D721Med (cell line): ENCODE measurements at regions not wholly inside any gene's neighbourhood (a gene's known extent, or its start where the extent isn't known, plus 50 kb on each side); places are given as distances from the start of the nearest gene placed in this dataset.
"Not testable (repeated sequence)": the region's sequence is repeated elsewhere in the genome, so short reads cannot be mapped to it uniquely, and the experiment has no call there.

ENCODE experiments used
- DNase-seq: peaks from one replicate; pipeline ENCODE4 v3.0.0; 2011; ENCODE audit warnings: low spot score; ENCODE audit not compliant: insufficient read length
- FAIRE-seq: peaks from 2 replicates; lab custom pipeline; 2011; peaks lifted over from hg19 to GRCh38; lab: Jason Lieb, UNC
- TF ChIP-seq, protein P1 (sequence below): IDR thresholded peaks from 2 replicates; pipeline ENCODE4 v1.5.1; 2012; ENCODE audit warnings: mild to moderate bottlenecking, control low read depth; ENCODE audit not compliant: insufficient read depth; ENCODE audit errors: missing control alignments

DNA sequence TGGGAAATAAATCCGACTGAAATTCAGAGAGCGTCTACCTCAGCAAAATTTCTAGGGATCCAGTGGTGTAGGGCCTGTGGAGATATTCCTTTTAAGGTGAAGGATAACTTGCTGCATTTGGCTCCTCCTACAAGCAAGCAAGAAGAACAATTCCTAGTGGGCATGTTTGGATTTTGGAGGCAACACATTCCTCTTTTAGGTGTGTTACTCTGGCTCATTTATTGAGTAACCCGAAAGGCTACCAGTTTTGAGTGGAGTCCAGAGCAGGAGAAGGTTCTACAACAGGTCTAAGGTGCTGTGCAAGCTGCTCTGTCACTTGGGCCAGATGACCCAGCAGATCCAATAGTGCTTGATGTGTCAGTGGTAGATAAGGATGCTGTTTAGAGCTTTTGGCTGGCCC lies 862.4 kb upstream of the CDH9 start:
- no peak for DNase-seq
- FAIRE-seq = no peak
- TF ChIP-seq, protein P1, sequence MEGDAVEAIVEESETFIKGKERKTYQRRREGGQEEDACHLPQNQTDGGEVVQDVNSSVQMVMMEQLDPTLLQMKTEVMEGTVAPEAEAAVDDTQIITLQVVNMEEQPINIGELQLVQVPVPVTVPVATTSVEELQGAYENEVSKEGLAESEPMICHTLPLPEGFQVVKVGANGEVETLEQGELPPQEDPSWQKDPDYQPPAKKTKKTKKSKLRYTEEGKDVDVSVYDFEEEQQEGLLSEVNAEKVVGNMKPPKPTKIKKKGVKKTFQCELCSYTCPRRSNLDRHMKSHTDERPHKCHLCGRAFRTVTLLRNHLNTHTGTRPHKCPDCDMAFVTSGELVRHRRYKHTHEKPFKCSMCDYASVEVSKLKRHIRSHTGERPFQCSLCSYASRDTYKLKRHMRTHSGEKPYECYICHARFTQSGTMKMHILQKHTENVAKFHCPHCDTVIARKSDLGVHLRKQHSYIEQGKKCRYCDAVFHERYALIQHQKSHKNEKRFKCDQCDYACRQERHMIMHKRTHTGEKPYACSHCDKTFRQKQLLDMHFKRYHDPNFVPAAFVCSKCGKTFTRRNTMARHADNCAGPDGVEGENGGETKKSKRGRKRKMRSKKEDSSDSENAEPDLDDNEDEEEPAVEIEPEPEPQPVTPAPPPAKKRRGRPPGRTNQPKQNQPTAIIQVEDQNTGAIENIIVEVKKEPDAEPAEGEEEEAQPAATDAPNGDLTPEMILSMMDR = no peak

DNA sequence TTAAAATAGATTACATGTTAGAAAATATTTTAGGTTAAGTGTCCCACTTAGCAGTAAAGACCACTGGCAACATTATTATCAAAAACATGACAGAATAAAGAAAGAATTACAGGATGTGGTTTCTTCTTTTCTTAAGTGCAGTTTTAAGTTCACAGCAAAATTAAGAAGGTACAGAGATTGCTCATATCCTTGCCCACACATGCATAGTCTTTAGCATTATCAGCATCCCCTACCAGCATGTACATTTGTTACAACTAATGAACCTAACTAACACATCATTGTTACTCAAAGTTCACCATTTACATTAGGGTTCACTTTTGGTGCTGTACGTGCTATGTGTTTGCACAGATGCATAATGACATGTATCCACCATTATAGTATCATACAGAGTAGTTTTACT lies 837.7 kb upstream of the CDH9 start:
- DNase-seq (no peak), FAIRE-seq (no peak)
- TF ChIP-seq, protein P1 = no peak

DNA sequence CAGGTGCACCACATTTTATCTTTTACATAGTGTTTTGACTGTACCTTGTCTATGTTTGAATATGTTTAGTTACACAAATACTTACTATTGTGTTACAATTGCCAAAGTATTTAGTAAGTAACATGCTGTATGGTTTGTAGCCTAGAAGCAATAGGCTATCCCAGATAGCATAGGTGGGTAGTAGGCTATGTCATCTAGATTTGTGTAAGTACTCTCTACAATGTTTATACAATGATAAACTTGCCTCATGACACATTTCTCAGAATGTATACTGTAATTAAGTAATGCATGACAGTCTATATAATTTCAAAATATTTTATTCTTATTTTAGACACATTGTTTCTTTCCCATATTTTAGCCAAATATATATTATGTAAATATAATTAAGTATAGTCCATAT lies 836.8 kb upstream of the CDH9 start:
- no peak for DNase-seq
- TF ChIP-seq, protein P1 = no peak
- FAIRE-seq = no peak

DNA sequence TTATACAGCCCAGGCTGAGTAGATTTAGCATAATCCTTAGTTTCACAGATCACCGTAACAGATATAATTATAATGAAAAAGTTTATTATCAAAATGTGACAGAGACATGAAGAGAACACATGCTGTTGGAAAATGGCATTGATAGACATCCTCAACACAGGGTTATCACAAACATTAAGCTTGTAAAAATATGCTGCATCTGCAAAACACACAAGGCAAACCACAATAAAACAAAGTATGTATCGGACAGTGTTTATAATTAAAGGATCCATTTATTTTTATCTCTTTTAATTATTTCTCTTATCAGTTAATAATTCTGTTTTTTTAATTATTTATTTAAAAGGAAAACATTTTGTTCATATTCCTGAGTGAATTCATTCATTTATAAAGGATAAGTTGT lies 829.9 kb upstream of the CDH9 start:
- FAIRE-seq (no peak), DNase-seq (no peak)
- TF ChIP-seq, protein P1 = no peak

DNA sequence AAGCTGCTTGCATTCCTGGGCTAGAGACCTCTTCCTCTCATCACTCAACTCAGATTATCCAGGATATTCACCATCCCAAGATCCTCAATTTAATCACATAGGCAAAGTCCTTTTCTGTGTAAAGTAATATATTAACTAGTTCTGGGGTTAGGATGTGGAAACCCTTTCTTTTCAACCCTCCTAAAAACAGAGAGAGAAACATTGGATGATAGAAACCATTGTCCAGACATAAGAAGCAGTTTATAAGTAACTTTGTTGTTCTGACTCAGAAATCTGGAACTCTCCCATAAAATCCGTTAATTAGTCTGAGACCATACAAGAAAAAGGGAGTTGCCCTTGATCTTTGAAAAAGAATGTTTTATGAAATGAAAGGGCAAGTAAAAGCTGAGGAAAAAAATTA lies 817.1 kb upstream of the CDH9 start:
- TF ChIP-seq, protein P1 = no peak
- FAIRE-seq (no peak), DNase-seq (no peak)

DNA sequence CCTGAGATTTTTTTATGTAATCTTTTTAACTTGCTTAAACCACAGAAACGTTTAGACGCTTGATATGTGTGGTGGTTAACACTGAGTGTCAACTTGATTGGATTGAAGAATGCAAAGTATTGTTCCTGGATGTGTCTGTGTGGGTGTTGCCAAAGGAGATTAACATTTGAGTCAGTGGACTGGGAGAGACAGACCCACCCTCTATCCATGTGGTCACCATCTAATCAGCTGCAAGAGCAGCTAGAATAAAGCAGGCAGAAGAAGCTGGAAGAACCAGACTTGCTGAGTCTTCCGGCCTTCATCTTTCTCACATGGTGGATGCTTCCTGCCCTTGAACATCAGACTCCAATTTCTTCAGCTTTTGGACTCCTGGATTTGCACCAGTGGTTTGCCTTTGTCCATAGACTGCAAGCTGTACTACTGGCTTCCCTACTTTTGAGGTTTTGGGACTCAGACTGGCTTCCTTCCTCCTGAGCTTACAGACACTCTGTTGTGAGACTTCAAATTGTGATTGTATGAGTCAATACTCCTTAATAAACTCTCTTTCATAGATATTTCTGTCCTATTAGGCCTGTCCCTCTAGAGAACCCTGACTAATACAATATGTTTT lies 816.0 kb upstream of the CDH9 start:
- no peak for FAIRE-seq

DNA sequence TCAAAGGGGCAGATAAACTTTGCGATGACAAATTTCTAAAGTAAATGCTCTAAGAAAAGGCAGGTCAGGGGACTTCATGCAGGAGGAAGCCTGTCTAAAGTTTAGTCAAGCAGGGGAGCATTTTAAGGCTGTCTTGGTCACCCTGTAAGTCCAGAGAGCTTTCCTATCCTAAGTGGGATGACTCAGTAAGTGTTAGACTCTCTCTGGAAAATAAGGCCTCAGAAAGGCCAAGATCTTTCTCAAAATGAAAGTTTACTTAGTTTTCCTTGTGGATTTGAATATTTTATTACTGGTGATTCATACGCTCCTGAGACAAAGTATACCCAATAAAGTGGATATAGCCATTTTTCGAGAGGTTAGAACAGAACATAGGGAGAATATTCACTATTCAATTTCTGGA lies 806.9 kb upstream of the CDH9 start:
- FAIRE-seq (no peak), DNase-seq (no peak)
- TF ChIP-seq, protein P1 = no peak

More for the DNA sequence above, 816.0 kb upstream of the CDH9 start:
- DNase-seq = no peak
- TF ChIP-seq, protein P1 = no peak

DNA sequence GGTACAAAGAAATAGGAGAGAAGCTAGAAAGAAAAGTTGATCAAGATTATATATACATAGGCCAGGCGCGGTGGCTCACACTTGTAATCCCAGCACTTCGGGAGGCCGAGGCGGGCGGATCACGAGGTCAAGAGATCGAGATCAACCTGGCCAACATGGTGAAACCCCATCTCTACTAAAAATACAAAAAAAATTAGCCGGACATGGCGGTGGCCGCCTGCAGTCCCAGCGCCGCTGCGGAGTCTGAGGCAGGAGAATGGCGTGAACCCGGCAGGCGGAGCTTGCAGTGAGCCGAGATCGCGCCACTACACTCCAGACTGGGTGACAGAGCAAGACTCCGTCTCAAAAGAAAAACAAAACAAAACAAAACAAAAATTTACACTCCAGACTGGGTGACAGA lies 798.3 kb upstream of the CDH9 start:
- DNase-seq, FAIRE-seq: not testable (repeated sequence)
